DND-41 (cell line): ENCODE measurements at regions not wholly inside any gene's neighbourhood (a gene's known extent, or its start where the extent isn't known, plus 50 kb on each side); places are given as distances from the start of the nearest gene placed in this dataset.

Experiments
- ATAC-seq: fragments of 200-7000 bp; cut with Tn5 transposase; 3 replicates; pipeline ENCODE4 v1.9.1; 2021; ENCODE audit warnings: low read depth; ENCODE audit not compliant: insufficient read depth
- DNase-seq: peaks from one replicate; pipeline ENCODE4 v3.0.0-alpha.2; 2020
- H2AFZ ChIP-seq: 2 replicates; pipeline ENCODE4 v1.6.0; 2012; ENCODE audit warnings: low read depth, low read length
- H3K27ac ChIP-seq: 2 replicates; pipeline ENCODE4 v1.5.1; 2012; ENCODE audit warnings: low read length, inconsistent platforms
- H3K27me3 ChIP-seq: fragments of 200-600 bp; sonication (generic); 2 replicates; pipeline ENCODE4 v1.6.0; 2012; ENCODE audit warnings: low read length, mild to moderate bottlenecking, inconsistent platforms; ENCODE audit not compliant: insufficient read depth, poor library complexity
- H3K36me3 ChIP-seq: 2 replicates; pipeline ENCODE4 v1.5.1; 2012; ENCODE audit warnings: low read length, inconsistent platforms; ENCODE audit not compliant: insufficient read depth
- H3K4me1 ChIP-seq: 2 replicates; pipeline ENCODE4 v1.5.1; 2012; ENCODE audit warnings: mild to moderate bottlenecking, low read length; ENCODE audit not compliant: insufficient read depth
- H3K4me2 ChIP-seq: 2 replicates; pipeline ENCODE4 v1.6.0; 2012; ENCODE audit warnings: mild to moderate bottlenecking, moderate library complexity, low read length, inconsistent platforms; ENCODE audit not compliant: insufficient read depth
- H3K4me3 ChIP-seq, 2 experiments: fragments of 200-600 bp in 1 of 2; shearing (Covaris generic) in 1 of 2; 2 replicates each; pipeline ENCODE4 v1.5.1; 2012 to 2016; ENCODE audit warnings: inconsistent platforms in 2 of 2, low read length in 2 of 2, mild to moderate bottlenecking in 2 of 2, low read depth in 1 of 2, moderate library complexity in 1 of 2
- H3K79me2 ChIP-seq: 2 replicates; pipeline ENCODE4 v1.6.0; 2012; ENCODE audit warnings: low read length, inconsistent platforms; ENCODE audit not compliant: insufficient read depth
- H3K9ac ChIP-seq: 2 replicates; pipeline ENCODE4 v1.6.0; 2012; ENCODE audit warnings: low read depth, mild to moderate bottlenecking, inconsistent platforms, low read length, moderate library complexity
- H3K9me3 ChIP-seq: 2 replicates; pipeline ENCODE4 v1.5.1; 2012; ENCODE audit warnings: low read length, moderate library complexity, mild to moderate bottlenecking, inconsistent platforms; ENCODE audit not compliant: insufficient read depth, severe bottlenecking
- H4K20me1 ChIP-seq: 2 replicates; pipeline ENCODE4 v1.6.0; 2012; ENCODE audit warnings: low read length; ENCODE audit not compliant: insufficient read depth
- EZH2 ChIP-seq: IDR thresholded peaks from 3 replicates; pipeline ENCODE4 v1.6.1; 2012; ENCODE audit warnings: borderline replicate concordance, low read depth, mild to moderate bottlenecking, moderate library complexity, low read length, inconsistent platforms; ENCODE audit not compliant: severe bottlenecking
- TF ChIP-seq, protein P1 (sequence below): IDR thresholded peaks from 2 replicates; pipeline ENCODE4 v1.5.1; 2012; ENCODE audit warnings: borderline replicate concordance, low read length, moderate library complexity, mild to moderate bottlenecking; ENCODE audit not compliant: poor library complexity, severe bottlenecking; ENCODE audit errors: extremely low read depth

DNA sequence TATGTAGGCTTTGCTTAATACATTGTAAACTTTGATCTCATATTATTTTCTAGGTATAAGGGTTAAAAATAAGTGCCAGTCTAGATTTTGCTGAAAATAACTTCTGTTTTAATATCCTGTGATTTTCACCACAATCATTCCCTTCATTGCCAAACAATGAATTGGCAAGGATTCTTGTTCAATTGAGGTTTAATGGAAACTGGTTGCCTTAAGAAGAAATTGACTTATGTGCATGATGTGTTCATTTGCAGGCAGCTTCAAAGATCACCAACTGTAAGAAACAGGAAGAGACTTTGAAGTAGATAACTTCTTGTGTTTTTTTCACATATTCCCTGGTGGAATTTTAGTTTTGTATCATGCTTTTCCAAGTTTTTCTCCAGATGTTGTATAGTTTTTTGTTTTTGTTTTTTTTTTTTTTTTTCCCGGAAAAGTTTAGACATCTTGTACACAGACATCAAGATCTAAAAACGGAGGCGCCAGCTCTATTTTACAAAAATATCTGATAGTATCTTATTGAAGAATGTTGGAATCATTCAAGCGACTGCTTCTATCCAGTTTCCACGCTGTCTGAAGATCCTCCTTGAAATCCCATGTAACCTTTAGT is 108.3 kb downstream of the POSTN start:
- Histone ChIP-seq H3K4me1 (no peaks in the 10 kb centered on the region), H4K20me1 (no peaks in the 10 kb centered on the region), H3K27ac (no peak overlapping the region), H2AFZ (no peak overlapping the region), H3K9me3 (no peaks in the 10 kb centered on the region), H3K4me2 (no peak overlapping the region), H3K9ac (no peak overlapping the region), H3K79me2 (no peaks in the 10 kb centered on the region), H3K27me3 (no peaks in the 10 kb centered on the region), H3K4me3 (no peak overlapping the region), H3K36me3 (no peaks in the 10 kb centered on the region)
- TF ChIP-seq, protein P1, sequence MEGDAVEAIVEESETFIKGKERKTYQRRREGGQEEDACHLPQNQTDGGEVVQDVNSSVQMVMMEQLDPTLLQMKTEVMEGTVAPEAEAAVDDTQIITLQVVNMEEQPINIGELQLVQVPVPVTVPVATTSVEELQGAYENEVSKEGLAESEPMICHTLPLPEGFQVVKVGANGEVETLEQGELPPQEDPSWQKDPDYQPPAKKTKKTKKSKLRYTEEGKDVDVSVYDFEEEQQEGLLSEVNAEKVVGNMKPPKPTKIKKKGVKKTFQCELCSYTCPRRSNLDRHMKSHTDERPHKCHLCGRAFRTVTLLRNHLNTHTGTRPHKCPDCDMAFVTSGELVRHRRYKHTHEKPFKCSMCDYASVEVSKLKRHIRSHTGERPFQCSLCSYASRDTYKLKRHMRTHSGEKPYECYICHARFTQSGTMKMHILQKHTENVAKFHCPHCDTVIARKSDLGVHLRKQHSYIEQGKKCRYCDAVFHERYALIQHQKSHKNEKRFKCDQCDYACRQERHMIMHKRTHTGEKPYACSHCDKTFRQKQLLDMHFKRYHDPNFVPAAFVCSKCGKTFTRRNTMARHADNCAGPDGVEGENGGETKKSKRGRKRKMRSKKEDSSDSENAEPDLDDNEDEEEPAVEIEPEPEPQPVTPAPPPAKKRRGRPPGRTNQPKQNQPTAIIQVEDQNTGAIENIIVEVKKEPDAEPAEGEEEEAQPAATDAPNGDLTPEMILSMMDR = no peak
- TF ChIP-seq EZH2 = no peak
- ATAC-seq (no peak), DNase-seq (no peak)

DNA sequence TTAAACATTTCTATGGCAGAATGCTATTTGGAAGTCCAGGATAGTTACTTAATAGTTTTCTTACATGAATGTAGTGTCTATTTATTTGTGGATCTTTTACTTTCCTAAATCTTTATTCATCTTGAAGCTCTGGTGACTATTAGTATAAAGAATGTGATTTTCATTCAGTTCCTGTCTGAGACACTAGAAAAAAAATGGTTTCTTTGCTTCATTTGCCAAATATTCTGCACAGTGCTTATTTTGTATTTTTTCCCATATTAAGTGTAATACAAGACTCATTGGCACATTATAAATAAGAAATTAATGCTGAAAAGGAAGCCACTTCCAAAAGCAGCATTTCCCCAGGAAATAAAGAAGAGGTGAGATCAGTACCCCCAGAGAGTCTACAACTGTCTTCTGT is 109.8 kb downstream of the POSTN start:
- ATAC-seq (no peak), DNase-seq (no peak)
- no peaks in the 10 kb centered on the region for H3K4me1 ChIP-seq
- TF ChIP-seq, protein P1 = no peak
- no peak for TF ChIP-seq EZH2
- no peak overlapping the region for H3K4me2 ChIP-seq
- no peaks in the 10 kb centered on the region for H3K27me3 ChIP-seq
- H2AFZ ChIP-seq = no peak overlapping the region
- H3K36me3 ChIP-seq = no peaks in the 10 kb centered on the region
- H3K79me2 ChIP-seq = no peaks in the 10 kb centered on the region
- H3K4me3 ChIP-seq = no peak overlapping the region
- H3K9ac ChIP-seq = no peak overlapping the region
- no peaks in the 10 kb centered on the region for H3K9me3 ChIP-seq
- no peaks in the 10 kb centered on the region for H4K20me1 ChIP-seq
- no peak overlapping the region for H3K27ac ChIP-seq

DNA sequence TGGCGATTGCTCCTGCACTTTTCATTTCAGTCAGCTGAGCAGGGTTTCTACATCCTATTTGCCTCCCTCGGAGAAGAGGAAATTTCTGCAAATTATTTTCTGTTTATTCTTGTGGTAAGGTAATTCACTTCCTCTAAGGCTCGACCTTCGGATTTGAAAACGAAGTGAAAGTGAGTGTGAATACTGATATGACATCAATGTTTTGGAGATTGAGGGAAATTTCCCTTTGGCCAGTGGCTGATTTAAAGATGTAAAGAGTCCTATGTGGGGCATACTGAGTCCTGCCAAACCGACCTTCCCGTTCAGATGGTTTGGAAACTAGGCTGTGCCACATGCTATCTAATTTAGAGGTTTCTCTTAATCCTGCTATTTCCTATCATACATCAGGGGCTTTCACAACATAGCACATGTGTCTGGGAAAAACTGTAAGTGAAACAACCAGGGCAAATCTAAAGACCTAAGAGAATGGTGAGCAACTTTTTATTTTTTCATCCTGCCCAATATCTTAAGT is 112.3 kb downstream of the POSTN start:
- no peaks in the 10 kb centered on the region for H3K79me2 ChIP-seq
- no peak overlapping the region for H2AFZ ChIP-seq
- H3K27me3 ChIP-seq = no peaks in the 10 kb centered on the region
- DNase-seq (no peak), ATAC-seq (no peak)
- H3K4me2 ChIP-seq = no peak overlapping the region
- no peak overlapping the region for H3K9ac ChIP-seq
- H3K4me3 ChIP-seq = no peak overlapping the region
- no peaks in the 10 kb centered on the region for H3K4me1 ChIP-seq
- H3K27ac ChIP-seq = no peak overlapping the region
- no peaks in the 10 kb centered on the region for H3K9me3 ChIP-seq
- TF ChIP-seq EZH2 = no peak
- TF ChIP-seq, protein P1 = no peak
- H3K36me3 ChIP-seq = no peaks in the 10 kb centered on the region
- no peaks in the 10 kb centered on the region for H4K20me1 ChIP-seq

DNA sequence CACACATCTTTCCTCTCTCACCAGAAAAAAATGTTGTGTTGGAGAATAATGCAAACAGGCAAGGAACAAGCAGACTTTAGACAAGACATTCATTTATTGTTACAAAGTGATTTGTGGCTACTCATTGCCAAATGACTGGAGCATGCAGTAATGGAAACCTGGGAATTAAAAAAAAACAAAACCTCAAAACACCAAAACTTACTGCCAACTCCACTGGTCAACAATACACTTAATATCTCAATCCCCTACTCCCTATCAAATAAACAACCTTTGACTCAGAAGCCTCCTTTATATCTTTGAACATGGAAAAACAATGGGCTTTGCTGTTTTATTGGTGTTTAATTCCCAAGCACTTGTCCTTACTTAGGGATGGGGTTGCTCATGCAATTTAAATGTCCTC is 112.8 kb downstream of the POSTN start:
- no peak for DNase-seq
- H3K27me3 ChIP-seq = no peaks in the 10 kb centered on the region
- H2AFZ ChIP-seq = no peak overlapping the region
- no peak overlapping the region for H3K27ac ChIP-seq
- H3K4me3 ChIP-seq = no peak overlapping the region
- H3K9ac ChIP-seq = no peak overlapping the region
- no peaks in the 10 kb centered on the region for H3K79me2 ChIP-seq
- no peaks in the 10 kb centered on the region for H3K9me3 ChIP-seq
- H3K36me3 ChIP-seq = no peaks in the 10 kb centered on the region
- ATAC-seq = no peak
- no peaks in the 10 kb centered on the region for H3K4me1 ChIP-seq
- no peak overlapping the region for H3K4me2 ChIP-seq
- no peaks in the 10 kb centered on the region for H4K20me1 ChIP-seq
- TF ChIP-seq, protein P1 = no peak
- TF ChIP-seq EZH2 = no peak
